ENCODE measurements at regions not wholly inside any gene's neighbourhood (a gene's known extent, or its start where the extent isn't known, plus 50 kb on each side); places are given as distances from the start of the nearest gene placed in this dataset.

DNA sequence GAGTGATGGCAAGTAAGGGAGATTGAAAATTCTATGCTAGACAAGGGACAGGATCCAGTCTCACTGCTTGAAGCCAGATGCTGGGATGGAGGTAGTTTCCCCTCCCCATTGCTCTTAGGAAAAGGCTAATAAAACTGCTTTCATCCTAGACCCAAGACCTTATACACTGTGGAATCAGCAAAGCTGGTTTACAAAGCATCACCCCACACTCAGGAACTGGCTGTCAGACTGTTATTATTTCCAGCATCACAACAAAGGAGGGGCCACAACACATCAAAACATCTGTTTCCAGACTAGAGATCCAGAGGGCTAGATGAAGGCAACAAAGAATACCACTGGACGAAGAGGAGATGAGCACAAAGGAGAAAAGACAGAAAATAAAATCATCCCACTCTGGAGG is 364.6 kb upstream of the PTGER4 start:
- Histone ChIP-seq H3K27me3 (no peaks in the 10 kb centered on the region), H3K36me3 (no peaks in the 10 kb centered on the region), H3K4me3 (no peak overlapping the region), H3K9me3 (no peaks in the 10 kb centered on the region), H3K4me1 (no peaks in the 10 kb centered on the region), H3K27ac (no peak overlapping the region)
- TF ChIP-seq EP300 (IDR thresholded peaks at IDR 0.05) (no peak), POLR2A (IDR thresholded peaks at IDR 0.05) (no peak), POLR2AphosphoS5 (IDR thresholded peaks at IDR 0.05) (no peak)
- TF ChIP-seq, protein P1, sequence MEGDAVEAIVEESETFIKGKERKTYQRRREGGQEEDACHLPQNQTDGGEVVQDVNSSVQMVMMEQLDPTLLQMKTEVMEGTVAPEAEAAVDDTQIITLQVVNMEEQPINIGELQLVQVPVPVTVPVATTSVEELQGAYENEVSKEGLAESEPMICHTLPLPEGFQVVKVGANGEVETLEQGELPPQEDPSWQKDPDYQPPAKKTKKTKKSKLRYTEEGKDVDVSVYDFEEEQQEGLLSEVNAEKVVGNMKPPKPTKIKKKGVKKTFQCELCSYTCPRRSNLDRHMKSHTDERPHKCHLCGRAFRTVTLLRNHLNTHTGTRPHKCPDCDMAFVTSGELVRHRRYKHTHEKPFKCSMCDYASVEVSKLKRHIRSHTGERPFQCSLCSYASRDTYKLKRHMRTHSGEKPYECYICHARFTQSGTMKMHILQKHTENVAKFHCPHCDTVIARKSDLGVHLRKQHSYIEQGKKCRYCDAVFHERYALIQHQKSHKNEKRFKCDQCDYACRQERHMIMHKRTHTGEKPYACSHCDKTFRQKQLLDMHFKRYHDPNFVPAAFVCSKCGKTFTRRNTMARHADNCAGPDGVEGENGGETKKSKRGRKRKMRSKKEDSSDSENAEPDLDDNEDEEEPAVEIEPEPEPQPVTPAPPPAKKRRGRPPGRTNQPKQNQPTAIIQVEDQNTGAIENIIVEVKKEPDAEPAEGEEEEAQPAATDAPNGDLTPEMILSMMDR (IDR thresholded peaks at IDR 0.05) = no peak
- WGBS, 2 donors = 81 to 84% methylated on average over 1 of the region's 1 CpG
- intact Hi-C loops (cut with DNase I) = no loop called here
- DNase-seq = no peak

DNA sequence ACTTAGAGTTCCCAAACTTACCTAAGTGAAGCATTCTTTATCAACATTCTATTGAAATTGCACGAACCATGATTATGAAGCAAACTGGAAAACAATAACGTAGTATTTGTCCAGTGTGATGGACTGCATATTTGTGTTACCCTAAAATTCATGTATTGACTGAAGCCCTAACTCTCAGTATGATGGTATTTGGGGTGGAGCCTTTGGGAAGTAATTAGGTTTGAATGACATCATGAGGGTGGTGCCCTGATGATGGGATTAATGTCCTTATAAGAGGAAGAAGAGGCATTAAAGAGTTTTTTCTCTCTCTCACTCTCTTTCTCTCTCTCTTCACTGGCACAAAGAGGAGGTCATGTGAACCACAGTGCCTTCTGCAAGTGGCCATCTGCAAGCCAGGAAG is 365.4 kb upstream of the PTGER4 start:
- Histone ChIP-seq H3K27ac (no peak overlapping the region), H3K4me3 (no peak overlapping the region), H3K36me3 (no peaks in the 10 kb centered on the region), H3K4me1 (no peaks in the 10 kb centered on the region), H3K9me3 (no peaks in the 10 kb centered on the region), H3K27me3 (no peaks in the 10 kb centered on the region)
- 95 to 96% methylated on average over 2 of the region's 2 CpGs for WGBS, 2 donors
- intact Hi-C loops (cut with DNase I) = no loop called here
- TF ChIP-seq EP300 (IDR thresholded peaks at IDR 0.05) (no peak), POLR2AphosphoS5 (IDR thresholded peaks at IDR 0.05) (no peak), POLR2A (IDR thresholded peaks at IDR 0.05) (no peak)
- TF ChIP-seq, protein P1 (IDR thresholded peaks at IDR 0.05) = no peak
- no peak for DNase-seq

DNA sequence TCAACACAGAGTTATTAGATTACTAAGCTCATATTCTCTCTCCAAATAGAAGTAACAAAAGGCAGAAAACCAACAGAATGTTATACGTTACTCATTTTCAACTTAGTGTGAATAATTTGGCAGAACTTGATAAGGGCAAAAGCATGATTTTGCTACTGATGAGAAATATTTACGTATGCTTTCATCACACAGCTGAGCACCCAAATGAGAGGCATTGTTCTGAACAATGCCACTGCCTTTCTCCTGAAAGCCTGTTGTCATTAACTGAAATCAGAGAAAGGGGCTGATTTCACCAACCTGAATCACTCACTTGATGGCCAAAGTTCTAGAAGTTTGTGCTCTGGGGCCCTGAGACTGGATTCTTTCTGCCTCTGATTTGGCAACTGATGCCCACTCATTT is 367.5 kb upstream of the PTGER4 start:
- TF ChIP-seq POLR2A (IDR thresholded peaks at IDR 0.05) (no peak), EP300 (IDR thresholded peaks at IDR 0.05) (no peak), POLR2AphosphoS5 (IDR thresholded peaks at IDR 0.05) (no peak)
- TF ChIP-seq, protein P1 (IDR thresholded peaks at IDR 0.05) = no peak
- H3K27ac ChIP-seq = no peak overlapping the region
- 47 to 63% methylated on average over 2 of the region's 2 CpGs for WGBS, 2 donors
- no peak overlapping the region for H3K4me3 ChIP-seq
- H3K36me3 ChIP-seq = no peaks in the 10 kb centered on the region
- no peaks in the 10 kb centered on the region for H3K27me3 ChIP-seq
- intact Hi-C loops (cut with DNase I) = no loop called here
- no peaks in the 10 kb centered on the region for H3K9me3 ChIP-seq
- no peaks in the 10 kb centered on the region for H3K4me1 ChIP-seq
- no peak for DNase-seq

DNA sequence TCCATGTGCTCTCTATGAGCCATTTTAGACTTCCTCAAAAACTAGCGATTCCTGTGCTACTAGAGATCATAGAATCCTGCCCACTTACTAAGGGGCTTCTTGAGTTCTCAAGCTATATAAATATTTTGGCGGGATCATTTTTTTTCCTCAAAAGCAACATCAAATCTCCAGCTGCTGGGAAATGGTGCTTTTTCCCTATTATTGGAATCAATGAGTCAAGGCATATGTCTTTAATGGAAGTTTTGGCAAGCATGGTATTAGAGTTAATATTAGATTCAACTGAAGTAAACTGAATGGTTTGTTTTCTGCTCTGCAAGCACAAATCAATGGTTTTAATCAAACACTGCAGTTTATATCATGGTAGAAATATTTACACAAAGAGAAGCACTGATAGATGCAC is 369.9 kb upstream of the PTGER4 start:
- WGBS, 2 donors = 82 to 90% methylated on average over 2 of the region's 2 CpGs
- H3K4me1 ChIP-seq = no peaks in the 10 kb centered on the region
- no peak overlapping the region for H3K27ac ChIP-seq
- no peak for TF ChIP-seq EP300 (IDR thresholded peaks at IDR 0.05)
- TF ChIP-seq POLR2AphosphoS5 (IDR thresholded peaks at IDR 0.05) = no peak
- H3K27me3 ChIP-seq = no peaks in the 10 kb centered on the region
- no peaks in the 10 kb centered on the region for H3K9me3 ChIP-seq
- intact Hi-C loops (cut with DNase I) = no loop called here
- H3K36me3 ChIP-seq = no peaks in the 10 kb centered on the region
- no peak for DNase-seq
- H3K4me3 ChIP-seq = no peak overlapping the region

DNA sequence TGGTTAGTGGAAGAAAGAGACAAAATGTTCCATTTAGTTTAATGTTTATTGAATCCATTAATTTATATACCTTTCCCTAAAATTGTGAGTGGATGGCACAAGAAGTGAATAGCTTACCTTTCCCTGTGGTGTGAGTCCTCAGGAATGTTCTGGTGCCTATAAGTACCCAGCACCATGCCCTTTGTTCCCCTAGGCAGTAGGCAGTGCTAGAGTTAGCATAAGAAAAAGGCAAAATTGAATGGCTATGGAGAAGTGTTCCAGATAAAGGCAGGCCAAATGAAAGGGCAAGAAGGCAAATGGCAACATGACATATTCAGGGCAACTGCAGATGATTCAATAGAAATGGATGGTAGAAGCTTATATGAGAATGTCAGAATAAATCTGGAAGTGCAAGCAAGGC is 370.8 kb upstream of the PTGER4 start:
- Histone ChIP-seq H3K4me3 (no peak overlapping the region), H3K36me3 (no peaks in the 10 kb centered on the region), H3K4me1 (no peaks in the 10 kb centered on the region), H3K9me3 (no peaks in the 10 kb centered on the region), H3K27ac (no peak overlapping the region), H3K27me3 (no peaks in the 10 kb centered on the region)
- no peak for DNase-seq
- TF ChIP-seq POLR2A (IDR thresholded peaks at IDR 0.05) = no peak
- TF ChIP-seq, protein P1 (IDR thresholded peaks at IDR 0.05) = no peak
- no peak for TF ChIP-seq POLR2AphosphoS5 (IDR thresholded peaks at IDR 0.05)
- TF ChIP-seq EP300 (IDR thresholded peaks at IDR 0.05) = no peak
- intact Hi-C loops (cut with DNase I) = no loop called here
